GM10248 (cell line): ENCODE measurements at regions not wholly inside any gene's neighbourhood (a gene's known extent, or its start where the extent isn't known, plus 50 kb on each side); places are given as distances from the start of the nearest gene placed in this dataset.
"Not testable (repeated sequence)": the region's sequence is repeated elsewhere in the genome, so short reads cannot be mapped to it uniquely, and the experiment has no call there.

ENCODE experiments used
- CTCF ChIA-PET: fragments of 300-600 bp; sonication (Branson Sonifier 250); formaldehyde crosslinking; extraction: SDS; loops from one replicate; lab custom pipeline; 2021; ENCODE audit warnings: antibody characterized with exemption; lab: Yijun Ruan, JAX
- POLR2A ChIA-PET: fragments of 350-650 bp; sonication (Branson Sonifier 250); formaldehyde crosslinking; extraction: SDS; loops from one replicate; lab custom pipeline; 2020; ENCODE audit warnings: antibody characterized with exemption; lab: Yijun Ruan, JAX
- DNase-seq: peaks from one replicate; pipeline ENCODE4 v3.0.0; 2012; ENCODE audit errors: extremely low spot score
- CTCF ChIP-seq: IDR thresholded peaks from 2 replicates; pipeline ENCODE4 v1.5.1; 2012; ENCODE audit warnings: mild to moderate bottlenecking, low read depth; ENCODE audit errors: extremely low read depth, missing control alignments, control extremely low read depth

GRCh38 chr6:44020148-44020547 is 107.1 kb downstream of the MRPL14 start:
- no peak for DNase-seq
- CTCF ChIA-PET: interaction anchor here (1.0 to 2.1 kb wide), 7 partner anchors 11 to 59 kb away, joined by 3 to 4 read pairs (median 4); no protein-coding TSS in a partner anchor
- POLR2A ChIA-PET: no interaction called here
- TF ChIP-seq CTCF: no peak

- POLR2A ChIA-PET, DNase-seq: not testable (repeated sequence)
- CTCF ChIA-PET: interaction anchor here (1.4 to 3.4 kb wide), 2 partner anchors 13 to 31 kb away, joined by 3 to 23 read pairs; no protein-coding TSS in a partner anchor
These were observed 109.9 kb downstream of the MRPL14 start for GRCh38 chr6:44017307-44017706.

GRCh38 chr6:44016131-44016870 is 111.0 kb downstream of the MRPL14 start:
- DNase-seq: no peak
- TF ChIP-seq CTCF: no peak
- ChIA-PET POLR2A (no interaction called here), CTCF (interaction anchor here (1.4 to 3.4 kb wide), 2 partner anchors 12 kb away, joined by 4 to 23 read pairs; no protein-coding TSS in a partner anchor)

- TF ChIP-seq CTCF: no peak
- POLR2A ChIA-PET: no interaction called here
- CTCF ChIA-PET: interaction anchor here (1.0 kb wide), 1 partner anchor 10 kb away, joined by 8 read pairs; no protein-coding TSS in a partner anchor
- no peak for DNase-seq
These were observed 115.2 kb downstream of the MRPL14 start for GRCh38 chr6:44012078-44012493.

GRCh38 chr6:44011350-44011920 is 115.8 kb downstream of the MRPL14 start:
- TF ChIP-seq CTCF: no peak
- CTCF ChIA-PET: interaction anchor here (1.0 to 2.5 kb wide), 3 partner anchors 9 to 242 kb away, joined by 3 to 8 read pairs (median 5); no protein-coding TSS in a partner anchor
- POLR2A ChIA-PET: no interaction called here
- no peak for DNase-seq

GRCh38 chr6:44010411-44011349 is 116.6 kb downstream of the MRPL14 start:
- no peak for TF ChIP-seq CTCF
- CTCF ChIA-PET: interaction anchor here (1.0 to 2.5 kb wide), 2 partner anchors 68 to 241 kb away, joined by 3 to 5 read pairs; no protein-coding TSS in a partner anchor
- DNase-seq: no peak
- POLR2A ChIA-PET: interaction anchor here (0.6 kb wide), 1 partner anchor 78 kb away, joined by 3 read pairs; no protein-coding TSS in a partner anchor
